GM12864 (cell line): ENCODE measurements at regions not wholly inside any gene's neighbourhood (a gene's known extent, or its start where the extent isn't known, plus 50 kb on each side); places are given as distances from the start of the nearest gene placed in this dataset.
"Not testable (repeated sequence)": the region's sequence is repeated elsewhere in the genome, so short reads cannot be mapped to it uniquely, and the experiment has no call there.

Experiments
- DNase-seq: peaks from one replicate; pipeline ENCODE4 v3.0.0-alpha.2; 2011; ENCODE audit warnings: low read depth
- H3K4me3 ChIP-seq: 2 replicates; pipeline ENCODE4 v1.5.1; 2011; ENCODE audit warnings: mild to moderate bottlenecking, low read depth, low read length, control low read depth
- CTCF ChIP-seq: IDR thresholded peaks from 2 replicates; pipeline ENCODE4 v1.5.1; 2011; ENCODE audit warnings: low read depth, mild to moderate bottlenecking, moderate library complexity, low read length, control low read depth, inconsistent platforms; ENCODE audit errors: missing control alignments

- H3K4me3 ChIP-seq: no peak overlapping the region
- TF ChIP-seq CTCF: no peak
- DNase-seq: no peak
Observed at GRCh38 chr2:4792126-4792525, 900.1 kb upstream of the SOX11 start.

GRCh38 chr2:4803396-4803795 is 888.8 kb upstream of the SOX11 start:
- H3K4me3 ChIP-seq: no peak overlapping the region
- TF ChIP-seq CTCF: no peak
- DNase-seq: no peak

GRCh38 chr2:4814137-4814536 is 878.0 kb upstream of the SOX11 start:
- not testable (repeated sequence) for DNase-seq, H3K4me3 ChIP-seq

- H3K4me3 ChIP-seq: no peak overlapping the region
- DNase-seq: no peak
- no peak for TF ChIP-seq CTCF
Observed at GRCh38 chr2:4827836-4828235, 864.3 kb upstream of the SOX11 start.

- TF ChIP-seq CTCF: no peak
- H3K4me3 ChIP-seq: no peak overlapping the region
- DNase-seq: no peak
Observed at GRCh38 chr2:4828682-4829374, 863.4 kb upstream of the SOX11 start.

- no peak for DNase-seq
- no peak overlapping the region for H3K4me3 ChIP-seq
- no peak for TF ChIP-seq CTCF
Observed at GRCh38 chr2:4831751-4832150, 860.4 kb upstream of the SOX11 start.

- no peak for TF ChIP-seq CTCF
Observed at GRCh38 chr2:4832642-4833041, 859.5 kb upstream of the SOX11 start.

More at GRCh38 chr2:4832642-4833041, 859.5 kb upstream of the SOX11 start:
- no peak for DNase-seq
- no peak overlapping the region for H3K4me3 ChIP-seq
